H9 (cell line): ENCODE measurements at regions not wholly inside any gene's neighbourhood (a gene's known extent, or its start where the extent isn't known, plus 50 kb on each side); places are given as distances from the start of the nearest gene placed in this dataset.
A peak's percentile ranks its signal among the peaks of the same experiment; 100 is the strongest.

Experiments used
- DNase-seq: peaks from one replicate; pipeline ENCODE4 v3.0.0-alpha.2; 2017
- H2AFZ ChIP-seq: one replicate; pipeline ENCODE4 v1.6.1; 2013; ENCODE audit warnings: mild to moderate bottlenecking, low read length, control low read depth, moderate library complexity
- H2AK5ac ChIP-seq: 2 replicates; pipeline ENCODE4 v1.6.1; 2013; ENCODE audit warnings: low read length, control low read depth, mixed read lengths; ENCODE audit not compliant: insufficient read length
- H2BK120ac ChIP-seq: one replicate; pipeline ENCODE4 v1.6.1; 2013; ENCODE audit warnings: low read depth, mild to moderate bottlenecking, low read length, control low read depth, inconsistent platforms; ENCODE audit not compliant: poor library complexity, severe bottlenecking
- H2BK12ac ChIP-seq: 2 replicates; pipeline ENCODE4 v1.6.1; 2013; ENCODE audit warnings: low read length, control low read depth, mixed read lengths, low read depth; ENCODE audit not compliant: insufficient read length
- H2BK15ac ChIP-seq: 2 replicates; pipeline ENCODE4 v1.6.1; 2013; ENCODE audit warnings: low read depth, low read length, control low read depth
- H2BK20ac ChIP-seq: one replicate; pipeline ENCODE4 v1.6.1; 2013; ENCODE audit warnings: low read depth, mild to moderate bottlenecking, low read length, control low read depth, inconsistent platforms; ENCODE audit not compliant: poor library complexity, severe bottlenecking
- H2BK5ac ChIP-seq: 2 replicates; pipeline ENCODE4 v1.6.1; 2013; ENCODE audit warnings: low read length, control low read depth, mixed read lengths; ENCODE audit not compliant: insufficient read length
- H3K14ac ChIP-seq: 2 replicates; pipeline ENCODE4 v1.6.1; 2013; ENCODE audit warnings: low read length, control low read depth; ENCODE audit not compliant: insufficient read depth
- H3K18ac ChIP-seq: 2 replicates; pipeline ENCODE4 v1.6.1; 2013; ENCODE audit warnings: low read depth, mild to moderate bottlenecking, mixed read lengths, low read length, control low read depth; ENCODE audit not compliant: insufficient read length
- H3K23ac ChIP-seq: 2 replicates; pipeline ENCODE4 v1.6.1; 2013; ENCODE audit warnings: low read length, control low read depth, mixed read lengths, low read depth; ENCODE audit not compliant: insufficient read length
- H3K23me2 ChIP-seq: 2 replicates; pipeline ENCODE4 v1.6.1; 2013; ENCODE audit warnings: low read depth, mild to moderate bottlenecking, mixed read lengths, low read length, control low read depth; ENCODE audit not compliant: insufficient read length, poor library complexity, severe bottlenecking
- H3K27ac ChIP-seq: 2 replicates; pipeline ENCODE4 v1.5.1; 2013; ENCODE audit warnings: low read length, control low read depth, mixed read lengths, low read depth; ENCODE audit not compliant: insufficient read length
- H3K27me3 ChIP-seq: 2 replicates; pipeline ENCODE4 v1.6.1; 2013; ENCODE audit warnings: low read length, control low read depth, inconsistent platforms; ENCODE audit not compliant: insufficient read depth
- H3K4ac ChIP-seq: 2 replicates; pipeline ENCODE4 v1.6.1; 2013; ENCODE audit warnings: low read depth, mild to moderate bottlenecking, control low read depth, inconsistent platforms, low read length, moderate library complexity
- H3K4me1 ChIP-seq: 2 replicates; pipeline ENCODE4 v1.6.1; 2013; ENCODE audit warnings: low read length, control low read depth, inconsistent platforms; ENCODE audit not compliant: insufficient read depth
- H3K4me2 ChIP-seq: 2 replicates; pipeline ENCODE4 v1.6.1; 2013; ENCODE audit warnings: low read length, control low read depth, mixed read lengths; ENCODE audit not compliant: insufficient read length, insufficient read depth
- H3K56ac ChIP-seq: 2 replicates; pipeline ENCODE4 v1.6.1; 2013; ENCODE audit warnings: low read depth, mild to moderate bottlenecking, mixed read lengths, low read length, control low read depth; ENCODE audit not compliant: insufficient read length
- H3K79me1 ChIP-seq: 2 replicates; pipeline ENCODE4 v1.6.1; 2013; ENCODE audit warnings: low read depth, mild to moderate bottlenecking, moderate library complexity, low read length, control low read depth, inconsistent platforms; ENCODE audit not compliant: insufficient read depth, poor library complexity, severe bottlenecking
- H3K79me2 ChIP-seq: 2 replicates; pipeline ENCODE4 v1.6.1; 2013; ENCODE audit warnings: low read length, control low read depth, inconsistent platforms; ENCODE audit not compliant: insufficient read depth
- H3K9ac ChIP-seq: 2 replicates; pipeline ENCODE4 v1.6.1; 2013; ENCODE audit warnings: low read length, control low read depth, mixed read lengths; ENCODE audit not compliant: insufficient read length; ENCODE audit errors: extremely low read depth
- H3K9me3 ChIP-seq: one replicate; pipeline ENCODE4 v1.6.1; 2013; ENCODE audit warnings: low read depth, low read length, inconsistent platforms; ENCODE audit not compliant: control insufficient read depth
- H3T11ph ChIP-seq: one replicate; pipeline ENCODE4 v1.6.1; 2013; ENCODE audit warnings: mild to moderate bottlenecking, low read length, control low read depth, inconsistent platforms
- H4K20me1 ChIP-seq: one replicate; pipeline ENCODE4 v1.6.1; 2013; ENCODE audit not compliant: control insufficient read depth, insufficient read length, insufficient read depth
- H4K5ac ChIP-seq: 2 replicates; pipeline ENCODE4 v1.6.1; 2013; ENCODE audit warnings: low read depth, mild to moderate bottlenecking, mixed read lengths, low read length, control low read depth; ENCODE audit not compliant: insufficient read length
- H4K8ac ChIP-seq: replicated peaks from 2 replicates; pipeline ENCODE4 v1.6.1; 2013; ENCODE audit warnings: low read length, control low read depth, mixed read lengths, low read depth; ENCODE audit not compliant: insufficient read length
- H4K91ac ChIP-seq: 2 replicates; pipeline ENCODE4 v1.6.1; 2013; ENCODE audit warnings: low read depth, mild to moderate bottlenecking, moderate library complexity, mixed read lengths, low read length, control low read depth; ENCODE audit not compliant: insufficient read length
- H3K27ac Mint-ChIP-seq, 3 experiments: 2 replicates in 2 of 3; 3 replicates in 1 of 3; pipeline ENCODE4 v1.8.0; 2020 to 2021; ENCODE audit warnings: mixed read lengths in 3 of 3, mild to moderate bottlenecking in 1 of 3, moderate library complexity in 1 of 3
- H3K27me3 Mint-ChIP-seq: 2 replicates; pipeline ENCODE4 v1.8.0; 2021; ENCODE audit warnings: low read depth, mild to moderate bottlenecking, moderate library complexity, mixed read lengths
- H3K36me3 Mint-ChIP-seq, 3 experiments: 2 replicates in 2 of 3; 3 replicates in 1 of 3; pipeline ENCODE4 v1.8.0; 2020 to 2021; ENCODE audit warnings: low read depth in 3 of 3, mixed read lengths in 3 of 3; ENCODE audit not compliant: insufficient read depth in 1 of 3
- H3K4me1 Mint-ChIP-seq, 2 experiments: 2 replicates each; pipeline ENCODE4 v1.8.0; 2020; ENCODE audit warnings: mixed read lengths in 2 of 2
- H3K4me3 Mint-ChIP-seq, 2 experiments: 2 replicates in 1 of 2; 3 replicates in 1 of 2; pipeline ENCODE4 v1.8.0; 2020 to 2021; ENCODE audit warnings: mild to moderate bottlenecking in 2 of 2, mixed read lengths in 2 of 2, moderate library complexity in 1 of 2
- H3K9me3 Mint-ChIP-seq, 2 experiments: 2 replicates in 1 of 2; 3 replicates in 1 of 2; pipeline ENCODE4 v1.8.0; 2020; ENCODE audit warnings: mild to moderate bottlenecking in 2 of 2, mixed read lengths in 2 of 2, moderate library complexity in 1 of 2
- WGBS: extraction: QIAGEN DNeasy Blood & Tissue Kit; methylation state at CpG from one replicate; pipeline ENCODE4 v1.1.7; 2013; ENCODE audit warnings: missing lambda C conversion rate, low lambda C conversion rate, mixed read lengths; ENCODE audit not compliant: insufficient read length; ENCODE audit errors: extremely low coverage; 5-methylcytosine and 5-hydroxymethylcytosine counted together
- TF ChIP-seq, protein P1 (sequence below): fragments of 200-600 bp; sonication (generic); conservative IDR thresholded peaks from 3 replicates; pipeline ENCODE4 v1.8.0; 2021; ENCODE audit warnings: antibody characterized with exemption, mild to moderate bottlenecking

DNA sequence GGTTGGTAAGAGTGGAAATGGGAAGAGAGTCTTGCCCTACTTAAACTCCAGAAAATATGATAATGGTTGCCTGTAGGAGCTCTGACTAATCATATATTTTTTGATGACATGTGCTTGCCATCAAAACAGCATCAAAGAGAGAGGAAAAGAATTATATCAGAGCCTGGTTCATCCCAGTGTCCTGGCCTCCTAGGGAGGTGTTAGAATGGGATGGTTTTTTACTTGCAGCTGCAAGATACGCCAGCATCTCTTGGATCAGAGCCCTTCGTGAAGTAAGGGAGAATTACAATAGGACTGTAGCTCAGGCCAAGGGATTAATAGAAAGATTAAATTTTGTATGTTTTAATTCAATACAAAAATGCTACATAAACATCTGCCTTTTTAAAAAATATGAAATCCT lies 177.6 kb upstream of the HDAC9 start:
- Histone ChIP-seq H3K27ac (no peak overlapping the region), H3T11ph (no peak overlapping the region), H3K18ac (no peak overlapping the region), H3K79me1 (no peaks in the 10 kb centered on the region), H2BK20ac (no peak overlapping the region), H4K91ac (no peak overlapping the region), H4K8ac (no peak overlapping the region), H3K9me3 (no peaks in the 10 kb centered on the region), H2BK12ac (no peak overlapping the region), H3K23ac (no peak overlapping the region), H2AK5ac (no peak overlapping the region), H3K23me2 (no peaks in the 10 kb centered on the region), H3K79me2 (no peaks in the 10 kb centered on the region), H4K20me1 (no peaks in the 10 kb centered on the region), H2BK120ac (no peak overlapping the region), H3K4ac (no peak overlapping the region), H3K14ac (no peak overlapping the region), H3K4me2 (no peak overlapping the region), H4K5ac (no peak overlapping the region), H3K9ac (no peak overlapping the region), H2BK15ac (no peak overlapping the region), H3K56ac (no peak overlapping the region), H2AFZ (no peak overlapping the region), H2BK5ac (no peak overlapping the region), H3K4me1 (peaks cover 3% of the 10 kb centered on the region; the same call in 1 of the 2 replicates), H3K27me3 (no peaks in the 10 kb centered on the region)
- WGBS: no CpG with 5 or more reads among the region's 2 CpGs
- Mint-ChIP-seq H3K36me3 (no peaks in the 10 kb centered on the region), H3K27ac (peak overlapping the region in 1 of 3 experiments; percentile 52; a peak in 3 of 7 replicates), H3K4me1 (peaks cover 21 to 22% of the 10 kb centered on the region in 2 experiments), H3K4me3 (no peak overlapping the region), H3K9me3 (no peaks in the 10 kb centered on the region), H3K27me3 (no peaks in the 10 kb centered on the region)
- DNase-seq: no peak
- TF ChIP-seq, protein P1, sequence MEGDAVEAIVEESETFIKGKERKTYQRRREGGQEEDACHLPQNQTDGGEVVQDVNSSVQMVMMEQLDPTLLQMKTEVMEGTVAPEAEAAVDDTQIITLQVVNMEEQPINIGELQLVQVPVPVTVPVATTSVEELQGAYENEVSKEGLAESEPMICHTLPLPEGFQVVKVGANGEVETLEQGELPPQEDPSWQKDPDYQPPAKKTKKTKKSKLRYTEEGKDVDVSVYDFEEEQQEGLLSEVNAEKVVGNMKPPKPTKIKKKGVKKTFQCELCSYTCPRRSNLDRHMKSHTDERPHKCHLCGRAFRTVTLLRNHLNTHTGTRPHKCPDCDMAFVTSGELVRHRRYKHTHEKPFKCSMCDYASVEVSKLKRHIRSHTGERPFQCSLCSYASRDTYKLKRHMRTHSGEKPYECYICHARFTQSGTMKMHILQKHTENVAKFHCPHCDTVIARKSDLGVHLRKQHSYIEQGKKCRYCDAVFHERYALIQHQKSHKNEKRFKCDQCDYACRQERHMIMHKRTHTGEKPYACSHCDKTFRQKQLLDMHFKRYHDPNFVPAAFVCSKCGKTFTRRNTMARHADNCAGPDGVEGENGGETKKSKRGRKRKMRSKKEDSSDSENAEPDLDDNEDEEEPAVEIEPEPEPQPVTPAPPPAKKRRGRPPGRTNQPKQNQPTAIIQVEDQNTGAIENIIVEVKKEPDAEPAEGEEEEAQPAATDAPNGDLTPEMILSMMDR: no peak
